ENCODE measurements at regions not wholly inside any gene's neighbourhood (a gene's known extent, or its start where the extent isn't known, plus 50 kb on each side); places are given as distances from the start of the nearest gene placed in this dataset.
A peak's percentile ranks its signal among the peaks of the same experiment; 100 is the strongest.
"Not testable (repeated sequence)": the region's sequence is repeated elsewhere in the genome, so short reads cannot be mapped to it uniquely, and the experiment has no call there.

GRCh38 chr3:125810010-125810409, 159.0 kb upstream of the ROPN1B start:
- DNase-seq (ENCODE audit: low spot score) = not testable (repeated sequence)

- DNase-seq (ENCODE audit: low spot score) = not testable (repeated sequence)
Observed at GRCh38 chr3:125822175-125822574, 146.8 kb upstream of the ROPN1B start.

- DNase-seq (ENCODE audit: low spot score) = not testable (repeated sequence)
Observed at GRCh38 chr3:125831005-125831750, 137.8 kb upstream of the ROPN1B start.

GRCh38 chr3:125835562-125835961, 133.4 kb upstream of the ROPN1B start:
- peak; percentile 20 for DNase-seq (ENCODE audit: low spot score)

GRCh38 chr3:125836011-125836551, 132.9 kb upstream of the ROPN1B start:
- DNase-seq (ENCODE audit: low spot score) = peak; percentile 47

- not testable (repeated sequence) for DNase-seq (ENCODE audit: low spot score)
Observed at GRCh38 chr3:125836786-125837185, 132.2 kb upstream of the ROPN1B start.

- DNase-seq (ENCODE audit: low spot score) = not testable (repeated sequence)
Observed at GRCh38 chr3:125838857-125839256, 130.1 kb upstream of the ROPN1B start.

- not testable (repeated sequence) for DNase-seq (ENCODE audit: low spot score)
Observed at GRCh38 chr3:125840465-125840864, 128.5 kb upstream of the ROPN1B start.

GRCh38 chr3:125847966-125848365, 121.0 kb upstream of the ROPN1B start:
- DNase-seq (ENCODE audit: low spot score) = not testable (repeated sequence)

GRCh38 chr3:125855006-125855405, 114.0 kb upstream of the ROPN1B start:
- not testable (repeated sequence) for DNase-seq (ENCODE audit: low spot score)

GRCh38 chr3:125860547-125860946, 108.4 kb upstream of the ROPN1B start:
- not testable (repeated sequence) for DNase-seq (ENCODE audit: low spot score)

GRCh38 chr3:125862841-125863254, 106.1 kb upstream of the ROPN1B start:
- not testable (repeated sequence) for DNase-seq (ENCODE audit: low spot score)

GRCh38 chr3:125864532-125864931, 104.4 kb upstream of the ROPN1B start:
- DNase-seq (ENCODE audit: low spot score) = not testable (repeated sequence)

- peak; percentile 22 for DNase-seq (ENCODE audit: low spot score)
Observed at GRCh38 chr3:125886006-125886405, 83.0 kb upstream of the ROPN1B start.

GRCh38 chr3:125899181-125899580, 69.8 kb upstream of the ROPN1B start:
- DNase-seq (ENCODE audit: low spot score) = not testable (repeated sequence)

- DNase-seq (ENCODE audit: low spot score) = not testable (repeated sequence)
Observed at GRCh38 chr3:125901473-125901872, 67.5 kb upstream of the ROPN1B start.

- not testable (repeated sequence) for DNase-seq (ENCODE audit: low spot score)
Observed at GRCh38 chr3:125903780-125904455, 65.1 kb upstream of the ROPN1B start.

GRCh38 chr3:125907279-125907678, 61.7 kb upstream of the ROPN1B start:
- DNase-seq (ENCODE audit: low spot score) = not testable (repeated sequence)

- DNase-seq (ENCODE audit: low spot score) = not testable (repeated sequence)
Observed at GRCh38 chr3:125910851-125911250, 58.1 kb upstream of the ROPN1B start.

- DNase-seq (ENCODE audit: low spot score) = peak; percentile 46
Observed at GRCh38 chr3:125914608-125915436, 54.2 kb upstream of the ROPN1B start.

GRCh38 chr3:125915437-125915787, 53.6 kb upstream of the ROPN1B start:
- peak; percentile 65 for DNase-seq (ENCODE audit: low spot score)

All from umbilical cord (tissue), 1 donor.